Activated CD4-positive, alpha-beta memory T cell treated with anti-CD3 and anti-CD28 coated beads, Interleukin-2, amount 10 ng/mL, durations not matched to agents 7 days and 5 days (primary cell): ENCODE measurements at regions not wholly inside any gene's neighbourhood (a gene's known extent, or its start where the extent isn't known, plus 50 kb on each side); places are given as distances from the start of the nearest gene placed in this dataset.

Source experiments
- CTCF ChIA-PET: fragments of 350-600 bp; sonication (Branson Sonifier 250); formaldehyde crosslinking; loops from one replicate; lab custom pipeline; 2021; ENCODE audit warnings: antibody characterized with exemption, inconsistent platforms; lab: Charles Lee
- POLR2A ChIA-PET: fragments of 350-600 bp; sonication (Branson Sonifier 250); formaldehyde crosslinking; loops from one replicate; lab custom pipeline; 2021; ENCODE audit warnings: antibody characterized with exemption; lab: Charles Lee
- DNase-seq: peaks from one replicate; pipeline ENCODE4 v3.0.0-alpha.2; 2020
- H3K27ac Mint-ChIP-seq: one replicate; pipeline ENCODE4 v1.8.0; 2021; ENCODE audit warnings: mild to moderate bottlenecking, mixed read lengths
- H3K27me3 Mint-ChIP-seq: one replicate; pipeline ENCODE4 v1.8.0; 2021; ENCODE audit warnings: mixed read lengths
- H3K36me3 Mint-ChIP-seq: one replicate; pipeline ENCODE4 v1.8.0; 2021; ENCODE audit warnings: low read depth, mixed read lengths
- H3K4me1 Mint-ChIP-seq: one replicate; pipeline ENCODE4 v1.8.0; 2021; ENCODE audit warnings: mixed read lengths
- H3K4me3 Mint-ChIP-seq: one replicate; pipeline ENCODE4 v1.8.0; 2021; ENCODE audit warnings: mild to moderate bottlenecking, mixed read lengths
- H3K9me3 Mint-ChIP-seq: one replicate; pipeline ENCODE4 v1.8.0; 2021; ENCODE audit warnings: mixed read lengths

GRCh38 chr12:78725951-78726580, 138.5 kb upstream of the SYT1 start:
- H3K36me3 Mint-ChIP-seq: no peaks in the 10 kb centered on the region

GRCh38 chr12:78726854-78727253, 137.7 kb upstream of the SYT1 start:
- H3K36me3 Mint-ChIP-seq: no peaks in the 10 kb centered on the region
- no peak overlapping the region for H3K27ac Mint-ChIP-seq

More at GRCh38 chr12:78725951-78726580, 138.5 kb upstream of the SYT1 start:
- Mint-ChIP-seq H3K4me3 (no peak overlapping the region), H3K9me3 (peaks cover 2% of the 10 kb centered on the region), H3K4me1 (no peaks in the 10 kb centered on the region), H3K27me3 (no peaks in the 10 kb centered on the region), H3K27ac (no peak overlapping the region)
- ChIA-PET CTCF (no interaction called here), POLR2A (no interaction called here)
- DNase-seq: no peak

GRCh38 chr12:78732481-78732880, 132.1 kb upstream of the SYT1 start:
- no peaks in the 10 kb centered on the region for H3K27me3 Mint-ChIP-seq
- H3K4me3 Mint-ChIP-seq: no peak overlapping the region
- ChIA-PET POLR2A (no interaction called here), CTCF (no interaction called here)
- no peak overlapping the region for H3K27ac Mint-ChIP-seq
- no peaks in the 10 kb centered on the region for H3K36me3 Mint-ChIP-seq
- no peak for DNase-seq
- H3K4me1 Mint-ChIP-seq: no peaks in the 10 kb centered on the region
- peaks cover 7% of the 10 kb centered on the region for H3K9me3 Mint-ChIP-seq

More at GRCh38 chr12:78726854-78727253, 137.7 kb upstream of the SYT1 start:
- Mint-ChIP-seq H3K4me3 (no peak overlapping the region), H3K9me3 (peaks cover 4% of the 10 kb centered on the region), H3K4me1 (no peaks in the 10 kb centered on the region), H3K27me3 (no peaks in the 10 kb centered on the region)
- CTCF ChIA-PET: no interaction called here
- DNase-seq: no peak
- POLR2A ChIA-PET: no interaction called here

GRCh38 chr12:78739653-78740052, 124.9 kb upstream of the SYT1 start:
- no peak overlapping the region for H3K27ac Mint-ChIP-seq
- no peak overlapping the region for H3K4me3 Mint-ChIP-seq
- no peaks in the 10 kb centered on the region for H3K36me3 Mint-ChIP-seq
- H3K9me3 Mint-ChIP-seq: no peaks in the 10 kb centered on the region
- H3K27me3 Mint-ChIP-seq: no peaks in the 10 kb centered on the region
- DNase-seq: no peak
- CTCF ChIA-PET: no interaction called here
- POLR2A ChIA-PET: no interaction called here
- no peaks in the 10 kb centered on the region for H3K4me1 Mint-ChIP-seq

GRCh38 chr12:78746001-78746400, 118.6 kb upstream of the SYT1 start:
- H3K4me3 Mint-ChIP-seq: no peak overlapping the region
- ChIA-PET POLR2A (no interaction called here), CTCF (no interaction called here)
- no peaks in the 10 kb centered on the region for H3K27me3 Mint-ChIP-seq
- no peak for DNase-seq
- no peaks in the 10 kb centered on the region for H3K36me3 Mint-ChIP-seq
- no peak overlapping the region for H3K27ac Mint-ChIP-seq
- H3K4me1 Mint-ChIP-seq: no peaks in the 10 kb centered on the region
- H3K9me3 Mint-ChIP-seq: peaks cover 8% of the 10 kb centered on the region

- Mint-ChIP-seq H3K27me3 (no peaks in the 10 kb centered on the region), H3K4me3 (no peak overlapping the region), H3K27ac (no peak overlapping the region), H3K36me3 (no peaks in the 10 kb centered on the region), H3K4me1 (no peaks in the 10 kb centered on the region), H3K9me3 (peaks cover 7% of the 10 kb centered on the region)
- ChIA-PET CTCF (no interaction called here), POLR2A (no interaction called here)
- DNase-seq: no peak
These were observed 111.5 kb upstream of the SYT1 start for GRCh38 chr12:78753058-78753457.

GRCh38 chr12:78756936-78757335, 107.6 kb upstream of the SYT1 start:
- Mint-ChIP-seq H3K4me3 (no peak overlapping the region), H3K27ac (no peak overlapping the region), H3K4me1 (no peaks in the 10 kb centered on the region), H3K9me3 (peaks cover 12% of the 10 kb centered on the region), H3K27me3 (no peaks in the 10 kb centered on the region), H3K36me3 (no peaks in the 10 kb centered on the region)
- ChIA-PET CTCF (no interaction called here), POLR2A (no interaction called here)
- DNase-seq: no peak

- Mint-ChIP-seq H3K27ac (no peak overlapping the region), H3K9me3 (peaks cover 16% of the 10 kb centered on the region), H3K4me1 (no peaks in the 10 kb centered on the region), H3K4me3 (no peak overlapping the region), H3K36me3 (no peaks in the 10 kb centered on the region), H3K27me3 (no peaks in the 10 kb centered on the region)
- ChIA-PET CTCF (no interaction called here), POLR2A (no interaction called here)
- no peak for DNase-seq
These were observed 105.2 kb upstream of the SYT1 start for GRCh38 chr12:78759367-78759766.

- Mint-ChIP-seq H3K4me3 (no peak overlapping the region), H3K4me1 (no peaks in the 10 kb centered on the region), H3K36me3 (no peaks in the 10 kb centered on the region), H3K9me3 (peaks cover 16% of the 10 kb centered on the region), H3K27me3 (no peaks in the 10 kb centered on the region), H3K27ac (no peak overlapping the region)
- POLR2A ChIA-PET: no interaction called here
- CTCF ChIA-PET: no interaction called here
- DNase-seq: no peak
These were observed 103.7 kb upstream of the SYT1 start for GRCh38 chr12:78760906-78761305.

- H3K27me3 Mint-ChIP-seq: no peaks in the 10 kb centered on the region
- H3K9me3 Mint-ChIP-seq: peaks cover 13% of the 10 kb centered on the region
- ChIA-PET POLR2A (no interaction called here), CTCF (no interaction called here)
- DNase-seq: no peak
- no peaks in the 10 kb centered on the region for H3K4me1 Mint-ChIP-seq
- no peak overlapping the region for H3K4me3 Mint-ChIP-seq
- H3K27ac Mint-ChIP-seq: no peak overlapping the region
- H3K36me3 Mint-ChIP-seq: no peaks in the 10 kb centered on the region
These were observed 99.7 kb upstream of the SYT1 start for GRCh38 chr12:78764913-78765312.

- ChIA-PET CTCF (no interaction called here), POLR2A (no interaction called here)
- H3K9me3 Mint-ChIP-seq: peaks cover 14% of the 10 kb centered on the region
- H3K27ac Mint-ChIP-seq: no peak overlapping the region
- no peak overlapping the region for H3K4me3 Mint-ChIP-seq
- DNase-seq: no peak
- H3K4me1 Mint-ChIP-seq: no peaks in the 10 kb centered on the region
- H3K36me3 Mint-ChIP-seq: no peaks in the 10 kb centered on the region
- H3K27me3 Mint-ChIP-seq: no peaks in the 10 kb centered on the region
These were observed 97.2 kb upstream of the SYT1 start for GRCh38 chr12:78767264-78767981.

- ChIA-PET CTCF (no interaction called here), POLR2A (no interaction called here)
- Mint-ChIP-seq H3K4me1 (no peaks in the 10 kb centered on the region), H3K9me3 (peaks cover 6% of the 10 kb centered on the region), H3K36me3 (no peaks in the 10 kb centered on the region), H3K4me3 (no peak overlapping the region), H3K27ac (no peak overlapping the region), H3K27me3 (no peaks in the 10 kb centered on the region)
- no peak for DNase-seq
These were observed 86.2 kb upstream of the SYT1 start for GRCh38 chr12:78778339-78778738.

- ChIA-PET POLR2A (no interaction called here), CTCF (no interaction called here)
- no peak for DNase-seq
- Mint-ChIP-seq H3K4me1 (no peaks in the 10 kb centered on the region), H3K4me3 (no peak overlapping the region), H3K27ac (no peak overlapping the region), H3K36me3 (no peaks in the 10 kb centered on the region), H3K27me3 (no peaks in the 10 kb centered on the region), H3K9me3 (peaks cover 7% of the 10 kb centered on the region)
These were observed 77.0 kb upstream of the SYT1 start for GRCh38 chr12:78787576-78787975.

- H3K4me3 Mint-ChIP-seq: no peak overlapping the region
- no peaks in the 10 kb centered on the region for H3K4me1 Mint-ChIP-seq
- H3K36me3 Mint-ChIP-seq: no peaks in the 10 kb centered on the region
- no peaks in the 10 kb centered on the region for H3K27me3 Mint-ChIP-seq
- POLR2A ChIA-PET: no interaction called here
- no peak overlapping the region for H3K27ac Mint-ChIP-seq
- H3K9me3 Mint-ChIP-seq: peaks cover 12% of the 10 kb centered on the region
- DNase-seq: no peak
- CTCF ChIA-PET: no interaction called here
These were observed 74.4 kb upstream of the SYT1 start for GRCh38 chr12:78790148-78790547.
